Amygdala (tissue), 56 donors: ENCODE measurements at regions not wholly inside any gene's neighbourhood (a gene's known extent, or its start where the extent isn't known, plus 50 kb on each side); places are given as distances from the start of the nearest gene placed in this dataset.

Experiments
- DNase-seq, 56 donors: peaks; one replicate each; lab custom pipeline; 2025; lab: John Stamatoyannopoulos, UW

DNA sequence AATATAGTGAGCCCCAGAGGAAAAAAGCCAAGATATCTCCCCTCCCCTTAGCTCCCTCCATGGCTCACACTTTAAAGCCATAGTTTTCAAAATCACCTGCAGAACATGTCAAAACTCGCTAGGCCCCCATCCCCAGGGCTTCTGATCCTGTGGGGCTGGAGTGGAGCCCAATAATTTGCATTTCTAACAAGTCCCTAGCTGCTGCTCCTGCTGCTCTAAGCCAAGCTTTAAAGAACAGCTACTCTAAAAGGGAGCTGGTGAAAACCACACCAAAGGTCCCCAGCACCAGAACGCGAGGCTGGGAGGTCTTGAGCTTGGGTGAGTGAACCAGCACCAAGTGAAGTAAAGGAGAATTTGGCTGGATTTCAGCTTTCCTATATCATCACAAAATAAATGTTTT lies 237.1 kb downstream of the ZNF674 start:
- DNase-seq = no peak

DNA sequence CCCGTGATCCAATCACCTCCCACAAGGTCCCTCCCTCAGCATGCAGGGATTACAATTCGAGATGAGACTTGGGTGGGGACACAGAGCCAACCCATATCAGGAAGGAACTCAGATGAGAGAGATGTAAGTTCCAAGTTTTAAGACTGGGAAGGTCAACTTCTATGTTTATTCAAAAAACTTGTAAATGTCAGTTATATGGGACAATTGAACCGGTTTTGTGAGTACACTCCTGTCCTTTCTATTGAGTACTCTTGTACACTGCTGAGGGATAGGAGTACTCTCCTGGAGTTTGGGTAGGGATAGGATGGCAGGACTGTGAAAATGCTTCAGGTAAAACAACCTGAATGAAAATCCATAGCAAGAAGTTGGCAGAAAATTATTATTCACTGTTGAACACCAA lies 239.1 kb downstream of the ZNF674 start:
- DNase-seq = no peak

DNA sequence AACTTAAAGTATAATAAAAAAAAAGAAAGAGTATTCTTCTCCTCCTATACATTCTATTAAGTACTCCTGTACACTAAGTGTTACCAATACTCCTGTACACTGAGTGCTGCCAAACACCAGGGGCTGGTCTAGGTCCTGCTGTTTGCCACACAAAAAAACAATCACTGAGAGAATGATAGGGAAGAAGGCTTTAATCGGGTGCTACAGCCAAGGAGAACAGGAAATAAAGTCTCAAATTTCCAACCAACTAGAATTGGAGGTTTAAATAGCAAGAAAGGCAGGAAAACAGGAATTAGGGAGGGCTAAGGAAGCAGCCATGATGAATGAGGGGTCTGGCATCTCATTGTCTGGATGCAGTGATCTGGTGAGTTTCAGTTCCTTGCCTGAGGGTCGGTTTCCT lies 239.8 kb downstream of the ZNF674 start:
- no peak for DNase-seq

DNA sequence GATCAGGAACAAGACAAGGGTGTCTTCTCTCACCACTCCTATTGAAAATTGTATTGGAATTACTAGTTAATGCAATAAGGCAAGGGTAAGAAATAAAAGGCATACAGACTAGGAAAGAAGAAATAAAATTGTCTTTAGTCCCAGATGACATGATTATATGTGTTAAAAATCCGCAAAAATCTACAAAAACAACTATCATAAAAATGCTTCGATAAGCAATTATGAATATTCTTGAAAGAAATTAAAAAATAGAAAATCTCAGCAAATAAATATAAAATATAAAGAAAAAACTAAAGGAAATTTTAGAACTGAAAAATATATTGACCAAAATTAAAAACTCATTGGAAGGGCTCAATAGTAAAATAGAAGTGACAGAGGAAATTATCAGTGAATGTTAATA lies 243.3 kb downstream of the ZNF674 start:
- no peak for DNase-seq

DNA sequence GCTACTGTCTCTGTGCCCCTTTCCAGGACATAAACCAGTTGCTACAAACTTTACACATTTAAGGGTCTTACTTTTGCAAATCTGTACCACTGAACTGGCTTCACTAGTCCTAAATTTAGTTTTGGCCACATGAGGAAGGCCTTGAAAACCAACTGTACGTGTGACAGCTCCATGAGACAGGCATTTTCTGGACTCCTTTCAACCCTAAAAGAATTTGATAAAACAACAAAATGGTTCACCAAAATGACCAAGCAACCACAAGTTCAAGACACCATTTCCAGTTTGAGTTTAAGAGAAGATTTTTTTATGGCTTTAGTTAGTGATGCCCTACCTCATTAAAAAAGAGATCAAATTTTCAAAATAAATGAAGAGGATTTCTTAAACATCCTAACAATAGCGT lies 246.4 kb downstream of the ZNF674 start:
- no peak for DNase-seq

DNA sequence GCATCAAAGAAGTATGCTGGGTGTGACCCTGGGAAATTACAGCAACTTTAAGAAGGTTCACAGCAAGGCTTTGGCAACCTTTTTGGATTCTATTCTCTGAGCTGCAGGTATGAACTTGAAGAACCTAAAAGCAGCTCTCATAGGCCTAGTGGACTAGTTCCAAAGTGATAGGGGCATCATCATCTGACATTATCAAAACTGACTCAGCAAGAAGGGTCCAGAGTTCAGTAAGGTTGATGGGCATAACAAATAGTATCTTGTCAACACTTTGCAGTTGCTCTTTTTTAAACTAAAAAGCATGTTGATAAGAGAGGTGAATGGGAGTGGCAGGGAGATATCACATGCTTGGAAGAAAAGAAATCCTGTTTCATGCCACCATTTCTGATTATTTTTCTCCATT lies 249.3 kb downstream of the ZNF674 start:
- DNase-seq = no peak

DNA sequence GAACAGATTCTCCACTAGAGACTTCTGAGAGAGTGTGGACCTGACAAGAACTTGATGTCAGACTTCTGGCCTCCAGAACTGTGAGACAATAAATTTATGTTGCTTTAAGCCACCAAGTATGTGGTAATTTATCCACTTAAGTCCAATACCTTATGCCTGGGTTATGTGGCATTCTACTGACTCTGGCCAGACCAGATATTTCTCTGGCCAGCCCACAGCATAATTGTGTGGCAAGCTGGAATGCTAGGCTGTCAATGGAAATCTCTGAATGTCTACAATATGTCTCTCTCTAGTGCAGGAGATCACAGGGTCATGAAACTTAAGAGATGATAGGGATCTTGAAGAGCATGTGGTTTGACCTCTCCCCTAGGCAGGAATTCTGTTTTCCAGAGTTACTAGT lies 251.0 kb downstream of the ZNF674 start:
- DNase-seq = no peak

DNA sequence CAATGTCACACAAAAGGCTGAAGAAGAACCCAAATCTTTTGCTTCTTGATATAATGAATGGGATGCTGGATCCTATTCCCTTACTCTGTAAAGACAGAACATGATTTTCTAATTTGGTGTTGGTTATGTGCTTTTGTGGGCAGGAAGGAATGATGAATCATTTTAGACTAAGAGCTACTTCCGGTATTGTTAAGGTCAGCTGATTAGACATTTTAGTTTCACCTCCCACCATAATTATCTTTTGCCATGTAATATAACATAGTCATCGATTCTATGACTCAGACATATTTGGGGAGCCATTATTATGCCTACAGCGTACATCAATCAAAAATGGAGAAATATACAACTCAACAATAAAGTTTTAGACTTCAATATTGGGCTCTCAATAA lies 265.3 kb downstream of the ZNF674 start:
- DNase-seq = no peak

DNA sequence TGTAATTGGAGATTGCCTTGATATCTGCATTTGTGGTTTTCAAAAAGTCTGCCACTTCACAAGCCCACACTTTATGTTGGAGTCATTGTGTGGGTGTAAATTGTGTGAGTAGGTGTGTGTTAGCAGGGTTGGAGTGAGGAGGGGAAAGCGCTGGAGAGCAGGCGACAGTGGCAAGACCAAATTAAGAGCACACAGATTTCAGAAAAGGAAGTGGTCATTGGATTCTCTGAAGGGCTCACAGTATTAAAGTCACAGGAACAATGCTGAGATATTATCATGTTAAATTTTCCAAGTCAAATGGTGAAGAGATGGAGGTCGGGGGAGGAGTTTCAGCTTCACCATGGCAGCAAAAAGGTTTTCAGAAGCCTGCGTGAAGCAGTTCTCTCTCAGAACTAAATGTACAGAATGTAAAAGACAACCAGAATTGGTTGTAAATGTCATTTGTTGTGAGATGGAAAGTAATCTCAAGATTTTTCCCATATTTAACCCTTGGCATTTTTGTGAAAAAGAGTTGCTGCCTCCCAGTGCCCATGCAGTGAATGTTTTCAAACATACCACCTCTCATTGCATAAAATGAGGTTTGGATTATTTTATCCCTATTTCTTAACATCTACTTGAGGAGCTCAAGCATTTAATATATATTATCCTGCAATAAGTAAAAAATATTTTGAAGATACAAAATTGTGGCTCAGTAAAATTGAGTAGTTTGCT lies 265.9 kb downstream of the ZNF674 start:
- no peak for DNase-seq

DNA sequence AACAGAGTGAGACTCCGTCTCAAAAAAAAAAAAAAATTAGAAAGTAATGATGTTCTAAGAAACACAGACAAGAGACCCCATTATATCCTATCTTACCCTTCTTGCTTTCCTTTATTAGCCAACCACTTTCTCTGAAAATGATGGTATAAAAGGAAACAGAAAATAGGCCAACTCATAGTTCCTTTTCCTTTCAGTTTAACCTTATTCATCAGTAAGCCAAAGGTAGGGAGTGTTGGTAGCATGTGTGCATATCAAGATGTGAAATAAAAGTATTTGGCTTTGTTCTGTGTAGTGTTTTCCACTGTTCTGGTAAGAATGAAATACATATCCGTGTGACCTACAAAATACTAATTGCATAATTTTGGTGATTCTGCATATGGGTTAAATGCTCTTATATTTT lies 266.6 kb downstream of the ZNF674 start:
- no peak for DNase-seq

DNA sequence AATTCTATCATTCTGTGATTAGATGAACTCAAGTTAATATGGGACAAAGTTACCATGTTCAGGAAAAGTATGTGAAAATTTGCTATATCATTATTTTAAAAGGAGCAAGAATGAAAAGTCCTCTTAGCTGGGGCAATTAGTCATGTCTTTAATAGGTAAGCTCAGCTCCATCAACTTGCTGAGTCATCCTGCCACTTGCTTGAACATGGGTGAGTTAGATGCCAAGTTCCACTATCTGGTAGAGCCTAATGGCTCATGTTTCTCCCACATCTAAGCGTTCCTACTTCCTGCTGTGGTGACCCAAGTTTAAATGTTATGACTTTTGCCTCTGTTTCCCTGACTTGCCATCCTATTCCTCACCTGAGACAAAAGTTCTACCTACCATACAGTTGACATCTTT lies 276.8 kb downstream of the ZNF674 start:
- DNase-seq = no peak

DNA sequence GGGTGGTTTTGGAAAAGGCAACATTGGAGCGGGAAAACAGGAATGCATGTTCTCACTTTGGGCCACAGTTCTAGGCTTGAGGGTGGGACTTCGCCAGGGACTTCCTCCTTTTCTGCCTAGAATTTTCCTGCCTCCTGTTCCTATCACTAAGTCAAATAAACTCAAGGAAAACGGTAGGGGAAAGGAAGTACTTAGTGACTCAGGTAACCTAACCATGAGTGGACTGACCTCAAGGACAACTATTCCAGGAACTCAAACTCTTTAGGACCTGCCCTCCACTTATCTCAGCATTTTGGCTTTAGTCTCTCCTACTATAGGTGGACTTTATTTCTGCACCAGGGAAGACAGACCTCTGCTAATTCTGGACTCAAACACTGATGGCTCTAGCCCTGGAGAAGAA lies 281.7 kb downstream of the ZNF674 start:
- no peak for DNase-seq

DNA sequence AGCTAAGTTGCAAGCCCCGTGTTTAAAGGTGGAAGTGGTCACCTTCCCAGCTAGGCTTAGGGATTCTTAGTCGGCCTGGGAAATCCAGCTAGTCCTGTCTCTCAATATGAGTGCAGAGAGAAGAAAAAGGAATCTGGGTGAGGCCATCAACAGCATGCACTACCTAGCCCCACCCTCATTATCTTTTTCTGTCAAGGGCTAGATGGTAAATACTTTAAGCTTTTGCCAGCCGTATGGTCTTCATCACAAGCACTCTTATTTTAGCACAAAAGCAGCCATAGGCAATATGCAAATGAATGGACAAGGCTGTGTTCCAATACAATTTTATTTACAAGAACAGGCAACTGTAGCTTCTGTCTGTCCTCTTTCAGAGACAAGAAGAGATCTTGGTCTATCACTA lies 282.9 kb downstream of the ZNF674 start:
- DNase-seq = no peak

DNA sequence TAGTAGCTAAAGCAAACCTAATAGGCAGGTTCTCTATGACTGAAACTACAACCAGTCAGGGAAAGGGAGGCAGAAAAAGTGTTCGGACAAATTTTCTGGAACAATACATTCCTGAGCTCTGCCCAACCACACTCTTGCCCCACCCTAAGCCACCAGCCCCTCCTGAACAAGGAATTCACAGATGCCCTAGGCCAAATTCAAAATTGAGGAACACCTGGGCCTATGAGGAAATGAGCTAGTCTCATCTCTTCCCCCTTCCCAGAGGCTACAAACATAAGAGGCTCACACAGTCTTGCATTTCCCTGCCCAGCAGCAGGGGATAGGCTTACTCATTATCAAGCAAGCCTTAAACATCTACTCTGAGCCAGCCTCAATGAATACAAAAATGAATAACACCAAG lies 284.7 kb downstream of the ZNF674 start:
- DNase-seq = no peak

DNA sequence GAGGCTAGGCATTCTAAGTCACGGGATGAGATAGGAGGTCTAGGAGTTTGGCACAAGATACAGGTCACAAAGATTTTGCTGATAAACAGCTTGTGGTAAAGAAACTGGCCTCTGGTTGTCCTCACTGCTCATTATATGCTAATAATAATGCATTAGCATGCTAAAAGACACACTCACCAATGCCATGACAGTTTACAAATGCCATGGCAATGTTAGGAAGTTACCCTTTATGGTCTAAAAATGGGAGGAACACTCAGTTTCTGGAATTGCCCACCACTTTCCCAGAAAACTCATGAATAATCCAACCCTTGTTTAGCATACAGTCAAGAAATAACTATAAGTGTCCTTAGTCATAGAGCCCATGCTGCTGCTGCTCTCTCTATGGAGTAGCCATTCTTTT lies 286.9 kb downstream of the ZNF674 start:
- no peak for DNase-seq

DNA sequence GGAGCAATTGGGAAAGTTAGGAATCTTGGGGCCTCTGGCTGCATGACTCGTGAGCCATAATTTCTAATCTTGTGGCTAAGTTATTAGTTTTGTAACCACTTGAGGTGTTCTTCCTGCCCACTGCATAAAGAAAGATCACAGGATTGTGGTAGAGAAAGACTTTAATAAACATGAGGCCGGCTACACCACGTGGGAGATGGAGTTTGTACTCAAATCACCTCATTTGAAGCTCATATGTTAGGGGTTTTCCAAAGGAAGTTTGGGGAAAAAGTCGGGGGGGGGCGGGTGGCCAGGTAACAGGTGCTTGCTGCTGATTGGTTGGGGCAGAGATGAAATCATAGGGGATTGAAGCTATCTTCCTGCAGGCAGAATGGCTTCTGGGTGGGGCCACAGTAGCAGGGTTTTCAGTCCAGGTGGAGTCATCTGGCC lies 287.8 kb downstream of the ZNF674 start:
- DNase-seq = no peak

DNA sequence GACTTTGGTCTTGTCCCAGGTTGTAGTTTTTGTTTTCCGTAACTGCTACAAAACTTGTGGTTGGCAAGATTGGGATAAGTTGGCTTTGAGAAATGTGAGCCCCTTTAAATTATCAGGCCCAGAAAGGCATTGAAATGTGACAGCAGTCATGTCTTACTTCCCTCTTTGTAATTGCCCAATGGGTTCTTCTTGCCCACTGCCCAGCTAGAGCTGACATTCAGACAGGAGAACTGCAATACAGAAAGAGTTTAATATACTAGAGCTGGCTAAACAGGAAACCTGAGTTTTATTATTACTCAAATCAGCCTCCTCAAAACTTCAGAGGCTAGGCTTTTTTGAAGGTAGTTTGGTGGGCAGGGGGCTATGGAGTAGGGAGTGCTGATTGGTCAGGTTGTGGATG lies 288.3 kb downstream of the ZNF674 start:
- DNase-seq = no peak

DNA sequence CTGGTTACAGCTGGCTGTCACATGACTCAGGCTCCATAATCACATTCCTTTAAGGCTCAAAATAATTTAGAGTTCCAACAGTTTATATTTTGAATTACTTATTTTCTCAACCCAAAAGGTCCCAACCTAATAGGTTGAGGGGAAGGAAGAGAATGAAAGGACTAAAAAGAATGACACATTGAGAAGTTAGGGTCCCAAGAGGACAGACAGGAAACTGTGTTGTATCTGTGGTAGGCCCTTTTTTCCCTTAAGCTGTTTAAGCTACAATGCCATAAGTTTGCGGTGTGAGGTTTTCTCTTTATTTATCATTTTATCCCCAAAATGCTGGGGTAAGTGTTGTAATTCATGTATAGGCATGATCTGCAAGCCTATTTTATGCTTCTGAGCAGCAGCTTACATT lies 290.2 kb downstream of the ZNF674 start:
- DNase-seq = no peak

DNA sequence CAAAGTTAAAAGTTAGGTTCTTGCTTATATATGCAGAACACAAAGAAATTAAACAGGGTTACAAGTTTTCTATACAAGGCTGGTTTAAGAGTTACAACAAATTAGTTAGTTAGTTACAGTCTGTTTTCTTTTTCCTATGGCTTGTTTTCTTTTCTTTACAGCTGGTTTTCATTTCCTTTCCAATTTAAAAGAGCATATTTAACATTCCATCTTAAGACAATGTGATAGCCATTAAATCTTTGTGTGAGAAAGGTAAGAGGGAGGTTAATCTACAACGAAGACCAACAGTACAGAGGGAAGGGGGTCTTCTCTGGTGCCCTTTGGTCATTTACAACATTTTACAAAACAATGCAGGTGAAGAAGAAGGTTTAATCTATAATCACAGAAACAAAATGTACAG lies 290.6 kb downstream of the ZNF674 start:
- DNase-seq = no peak

DNA sequence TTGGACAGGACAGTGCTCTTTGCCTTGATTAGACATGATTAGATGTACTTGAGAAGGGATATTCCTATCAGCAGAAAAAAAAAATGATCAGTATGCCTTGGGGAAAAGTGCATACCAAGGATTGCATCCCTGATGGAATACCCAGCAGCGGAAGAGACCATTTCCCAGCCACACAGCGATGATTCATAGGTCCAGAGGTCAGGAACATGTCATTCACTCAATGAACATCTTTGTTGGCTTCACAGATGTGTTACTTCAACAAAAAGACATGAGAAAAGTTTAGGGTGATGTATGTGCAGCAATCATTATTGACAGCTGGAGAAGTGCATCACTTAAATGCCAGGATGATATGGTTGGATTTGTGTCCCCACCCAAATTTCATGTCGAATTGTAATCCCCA lies 293.5 kb downstream of the ZNF674 start:
- no peak for DNase-seq

DNA sequence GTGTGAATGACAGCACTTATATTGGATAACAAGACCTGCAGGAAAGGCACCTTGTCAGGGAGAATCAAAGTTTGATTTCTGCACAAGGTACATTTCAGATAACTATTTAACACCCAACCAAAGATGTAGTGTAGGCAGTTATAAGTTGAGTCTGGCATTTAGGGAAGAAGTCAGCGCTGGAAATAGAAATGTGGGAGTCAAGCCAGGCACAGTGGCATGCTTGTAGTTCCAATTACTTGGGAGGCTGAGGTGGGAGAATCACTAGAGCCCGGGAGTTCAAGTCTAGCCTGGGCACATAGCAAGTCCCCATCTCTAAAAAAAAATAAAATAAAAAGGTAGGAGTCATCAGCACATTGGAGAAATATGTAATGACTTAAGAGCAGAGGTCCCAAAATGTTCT lies 295.1 kb downstream of the ZNF674 start:
- DNase-seq = no peak

DNA sequence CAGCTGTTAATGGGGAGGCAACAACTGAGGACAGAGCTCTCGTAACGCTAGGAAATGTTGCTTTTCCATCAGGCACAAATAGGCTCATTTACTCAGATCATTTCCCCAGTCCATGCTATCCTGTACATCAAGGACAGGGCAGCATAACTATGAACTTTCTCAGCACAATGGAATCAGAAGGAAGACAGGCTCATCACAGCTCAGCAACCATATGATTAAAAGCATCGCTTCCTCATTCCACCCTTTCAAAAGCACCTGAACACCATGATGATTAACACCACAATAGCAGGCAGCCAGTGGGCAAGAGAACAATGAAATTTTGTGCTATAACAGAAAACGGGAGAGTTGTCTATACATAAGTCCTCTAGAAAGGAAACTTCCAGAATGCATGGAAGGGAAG lies 297.8 kb downstream of the ZNF674 start:
- no peak for DNase-seq

DNA sequence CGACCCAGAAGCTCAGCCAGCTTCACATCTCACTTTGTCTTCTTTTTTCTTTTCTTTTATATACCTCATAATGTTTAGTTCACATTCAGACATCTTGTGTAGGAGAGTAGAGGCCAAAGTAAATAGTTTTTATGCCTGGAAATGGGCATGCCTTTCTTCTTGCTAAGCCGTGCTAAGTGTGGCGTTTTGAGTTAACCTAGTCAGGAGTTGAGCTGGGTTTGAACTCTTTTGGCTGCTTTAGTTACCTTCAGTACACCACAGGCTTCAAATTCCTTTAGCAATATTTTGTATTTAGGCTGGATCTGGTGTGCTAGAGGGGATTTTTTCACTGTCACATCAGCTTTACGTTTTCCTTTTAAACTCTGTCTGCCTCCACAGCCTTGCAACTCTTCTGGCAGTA lies 300.8 kb downstream of the ZNF674 start:
- DNase-seq = no peak
